Neuronal stem cell (in vitro differentiated cells): ENCODE measurements at regions not wholly inside any gene's neighbourhood (a gene's known extent, or its start where the extent isn't known, plus 50 kb on each side); places are given as distances from the start of the nearest gene placed in this dataset.

ENCODE experiments used
- DNase-seq: peaks from one replicate; pipeline ENCODE4 v3.0.0-alpha.2; 2013; ENCODE audit warnings: low spot score
- H2AFZ ChIP-seq: one replicate; pipeline ENCODE4 v1.6.1; 2013; ENCODE audit warnings: mild to moderate bottlenecking, low read length, inconsistent platforms
- H2AK5ac ChIP-seq: 2 replicates; pipeline ENCODE4 v1.6.1; 2013; ENCODE audit warnings: low read depth, mild to moderate bottlenecking, inconsistent platforms, low read length, moderate library complexity, mixed read lengths
- H2BK120ac ChIP-seq: 2 replicates; pipeline ENCODE4 v1.6.1; 2013; ENCODE audit warnings: low read depth, mild to moderate bottlenecking, inconsistent platforms, low read length, moderate library complexity, mixed read lengths
- H2BK12ac ChIP-seq: one replicate; pipeline ENCODE4 v1.6.1; 2013; ENCODE audit warnings: low read length, inconsistent platforms
- H2BK15ac ChIP-seq: 2 replicates; pipeline ENCODE4 v1.6.1; 2013; ENCODE audit warnings: mild to moderate bottlenecking, low read length, inconsistent platforms, mixed read lengths
- H2BK5ac ChIP-seq: one replicate; pipeline ENCODE4 v1.6.1; 2013; ENCODE audit warnings: inconsistent platforms, mild to moderate bottlenecking, low read length, moderate library complexity
- H3K14ac ChIP-seq: one replicate; pipeline ENCODE4 v1.6.1; 2013; ENCODE audit warnings: low read length, inconsistent platforms
- H3K18ac ChIP-seq: 2 replicates; pipeline ENCODE4 v1.6.1; 2013; ENCODE audit warnings: low read length, inconsistent platforms
- H3K23ac ChIP-seq: 2 replicates; pipeline ENCODE4 v1.6.1; 2013; ENCODE audit warnings: low read depth, mild to moderate bottlenecking, mixed read lengths, low read length, inconsistent platforms; ENCODE audit not compliant: poor library complexity
- H3K27ac ChIP-seq: replicated peaks from 3 replicates; pipeline ENCODE4 v1.5.1; 2013; ENCODE audit warnings: low read length, inconsistent platforms
- H3K27me3 ChIP-seq, 3 experiments: 2 replicates each; pipeline ENCODE4 v1.6.1; 2013; ENCODE audit warnings: low read length in 3 of 3, mild to moderate bottlenecking in 2 of 3, inconsistent platforms in 1 of 3, low read depth in 1 of 3, mixed read lengths in 1 of 3, moderate library complexity in 1 of 3; ENCODE audit not compliant: control insufficient read depth in 3 of 3, insufficient read depth in 3 of 3
- H3K36me3 ChIP-seq, 2 donors: replicated peaks in 1 of 2; 2 replicates each; pipeline ENCODE4 v1.6.1; 2013; ENCODE audit warnings: low read length in 2 of 2; ENCODE audit not compliant: control insufficient read depth in 2 of 2, insufficient read depth in 2 of 2
- H3K4ac ChIP-seq: 2 replicates; pipeline ENCODE4 v1.6.1; 2013; ENCODE audit warnings: inconsistent platforms, mild to moderate bottlenecking, low read length, moderate library complexity
- H3K4me1 ChIP-seq, 2 donors: 1 replicate in 1 of 2; 2 replicates in 1 of 2; pipeline ENCODE4 v1.6.1; 2013; ENCODE audit warnings: low read length in 2 of 2, low read depth in 1 of 2; ENCODE audit not compliant: control insufficient read depth in 2 of 2, insufficient read depth in 1 of 2
- H3K4me2 ChIP-seq: one replicate; pipeline ENCODE4 v1.6.1; 2013; ENCODE audit warnings: mild to moderate bottlenecking, low read length, inconsistent platforms; ENCODE audit not compliant: insufficient read depth, poor library complexity, severe bottlenecking
- H3K4me3 ChIP-seq, 2 donors: 2 replicates each; pipeline ENCODE4 v1.5.1; 2013; ENCODE audit warnings: low read length in 2 of 2, mild to moderate bottlenecking in 2 of 2, inconsistent platforms in 1 of 2, moderate library complexity in 1 of 2
- H3K79me1 ChIP-seq: one replicate; pipeline ENCODE4 v1.6.1; 2013; ENCODE audit warnings: low read depth, mild to moderate bottlenecking, inconsistent platforms, low read length, moderate library complexity
- H3K9ac ChIP-seq: one replicate; pipeline ENCODE4 v1.6.1; 2013; ENCODE audit warnings: mild to moderate bottlenecking, low read depth, low read length, inconsistent platforms; ENCODE audit not compliant: poor library complexity
- H3K9me3 ChIP-seq, 2 donors: replicated peaks in 1 of 2; 2 replicates each; pipeline versions ENCODE3 to v1.6.1; 2013; ENCODE audit warnings: low read length in 2 of 2, mild to moderate bottlenecking in 2 of 2, inconsistent platforms in 1 of 2, low read depth in 1 of 2, mixed read lengths in 1 of 2, moderate library complexity in 1 of 2; ENCODE audit not compliant: control insufficient read depth in 2 of 2, insufficient read depth in 1 of 2
- H4K8ac ChIP-seq: one replicate; pipeline ENCODE4 v1.6.1; 2013; ENCODE audit warnings: low read depth, mild to moderate bottlenecking, inconsistent platforms, low read length, moderate library complexity
- H4K91ac ChIP-seq: one replicate; pipeline ENCODE4 v1.6.1; 2013; ENCODE audit warnings: low read length, low read depth, mild to moderate bottlenecking, inconsistent platforms; ENCODE audit not compliant: poor library complexity
- WGBS, 2 donors: extraction: QIAGEN DNeasy Blood & Tissue Kit; methylation state at CpG; one replicate each; pipeline ENCODE4 v1.1.7; 2013; ENCODE audit warnings: missing lambda C conversion rate in 2 of 2, mixed read lengths in 1 of 2; ENCODE audit not compliant: insufficient read length in 2 of 2, insufficient replicate concordance in 1 of 2; ENCODE audit errors: extremely low coverage in 2 of 2; 5-methylcytosine and 5-hydroxymethylcytosine counted together

DNA sequence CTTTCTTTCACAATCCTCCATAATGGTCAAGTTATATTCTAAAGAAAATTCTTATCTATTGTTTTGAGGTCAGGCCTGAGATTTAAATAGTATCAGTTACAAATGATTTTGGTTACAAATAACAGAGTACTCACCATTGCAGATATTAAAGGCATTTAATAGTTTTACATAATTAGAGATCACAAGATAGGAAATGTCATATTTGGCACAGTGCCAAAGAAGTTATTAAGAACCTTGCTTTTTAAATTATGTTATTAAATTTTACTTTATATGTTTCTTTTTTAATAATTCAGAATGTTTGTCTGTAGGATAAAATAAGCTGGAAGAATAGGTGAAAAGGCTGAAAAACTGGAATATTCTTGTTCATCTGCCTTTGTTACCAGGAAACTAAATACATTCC lies 1174.7 kb downstream of the PCDH18 start:
- Histone ChIP-seq H2BK120ac (no peak overlapping the region), H3K27me3 (no peaks in the 10 kb centered on the region), H2BK15ac (no peak overlapping the region), H3K14ac (no peak overlapping the region), H3K36me3 (no peaks in the 10 kb centered on the region), H3K27ac (no peak overlapping the region), H3K9ac (no peak overlapping the region), H2AFZ (no peak overlapping the region), H3K23ac (no peak overlapping the region), H3K18ac (no peak overlapping the region), H3K4me3 (no peak overlapping the region), H2BK5ac (no peak overlapping the region), H3K4ac (no peak overlapping the region), H3K9me3 (no peaks in the 10 kb centered on the region), H4K91ac (no peak overlapping the region), H3K79me1 (no peaks in the 10 kb centered on the region), H4K8ac (no peak overlapping the region), H2AK5ac (no peak overlapping the region), H2BK12ac (no peak overlapping the region), H3K4me1 (no peaks in the 10 kb centered on the region), H3K4me2 (no peak overlapping the region)
- no peak for DNase-seq

DNA sequence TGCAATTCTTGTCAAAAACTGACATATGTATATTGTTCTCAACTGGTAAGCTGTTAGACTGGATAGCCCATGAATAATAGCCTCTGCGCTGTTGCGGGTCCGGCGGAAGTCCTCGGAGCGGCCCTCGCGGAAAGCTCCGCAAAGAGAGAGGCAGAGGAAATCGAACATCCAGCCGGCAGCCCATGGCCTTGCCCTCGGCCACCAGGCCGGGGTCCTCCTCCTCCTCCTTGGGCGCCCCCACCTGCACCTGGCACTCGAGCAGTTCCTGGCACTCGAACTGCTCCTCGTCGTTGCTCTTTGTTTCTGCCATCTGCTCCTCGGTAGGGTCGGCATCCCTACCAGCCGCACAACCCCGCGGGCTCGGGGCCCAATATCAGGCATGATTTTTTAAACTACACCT lies 1176.3 kb downstream of the PCDH18 start:
- Histone ChIP-seq H3K36me3 (no peaks in the 10 kb centered on the region), H3K18ac (no peak overlapping the region), H2AK5ac (no peak overlapping the region), H3K9ac (no peak overlapping the region), H2BK15ac (no peak overlapping the region), H3K9me3 (no peaks in the 10 kb centered on the region), H3K4ac (no peak overlapping the region), H2BK5ac (no peak overlapping the region), H3K23ac (no peak overlapping the region), H2AFZ (no peak overlapping the region), H3K14ac (no peak overlapping the region), H2BK120ac (no peak overlapping the region), H4K8ac (no peak overlapping the region), H4K91ac (no peak overlapping the region), H3K4me1 (no peaks in the 10 kb centered on the region), H3K79me1 (no peaks in the 10 kb centered on the region), H3K27me3 (no peaks in the 10 kb centered on the region), H3K27ac (no peak overlapping the region), H3K4me2 (no peak overlapping the region), H2BK12ac (no peak overlapping the region), H3K4me3 (no peak overlapping the region)
- no peak for DNase-seq
- WGBS, 2 donors, result no CpG with 5 or more reads among the region's 24 CpGs

DNA sequence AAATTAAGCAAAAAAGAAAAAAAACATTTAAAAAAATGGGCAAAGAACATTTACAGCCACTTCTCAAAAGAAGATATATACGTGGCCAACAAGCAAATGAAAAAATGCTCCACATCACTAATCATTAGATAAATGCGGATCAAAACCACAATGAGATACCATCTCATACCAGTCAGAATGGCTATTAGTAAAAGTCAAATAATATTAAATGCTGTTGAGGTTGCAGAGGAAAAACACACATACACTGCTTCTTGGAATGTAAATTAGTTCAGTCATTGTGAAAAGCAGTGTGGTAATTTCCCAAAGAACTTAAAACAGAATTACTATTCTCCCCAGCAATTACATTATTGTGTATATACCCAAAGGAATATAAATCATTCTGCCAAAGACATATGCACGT lies 1189.0 kb downstream of the PCDH18 start:
- Histone ChIP-seq H3K18ac (no peak overlapping the region), H4K8ac (no peak overlapping the region), H3K4me3 (no peak overlapping the region), H2BK5ac (no peak overlapping the region), H3K23ac (no peak overlapping the region), H3K27me3 (no peaks in the 10 kb centered on the region), H3K9me3 (no peaks in the 10 kb centered on the region), H4K91ac (no peak overlapping the region), H2BK120ac (no peak overlapping the region), H3K9ac (no peak overlapping the region), H2AK5ac (no peak overlapping the region), H3K4me1 (no peaks in the 10 kb centered on the region), H3K4ac (no peak overlapping the region), H3K4me2 (no peak overlapping the region), H3K27ac (no peak overlapping the region), H2AFZ (no peak overlapping the region), H3K14ac (no peak overlapping the region), H3K79me1 (no peaks in the 10 kb centered on the region), H2BK15ac (no peak overlapping the region), H3K36me3 (no peaks in the 10 kb centered on the region), H2BK12ac (no peak overlapping the region)
- WGBS, 2 donors, result no CpG with 5 or more reads among the region's 3 CpGs
- DNase-seq, result no peak

- Histone ChIP-seq H4K91ac (no peak overlapping the region), H3K4me3 (no peak overlapping the region), H3K4ac (no peak overlapping the region), H2AFZ (no peak overlapping the region), H3K27me3 (no peaks in the 10 kb centered on the region), H3K4me1 (no peaks in the 10 kb centered on the region), H3K4me2 (no peak overlapping the region), H3K18ac (no peak overlapping the region), H3K14ac (no peak overlapping the region), H2BK12ac (no peak overlapping the region), H3K23ac (no peak overlapping the region), H2BK5ac (no peak overlapping the region), H2AK5ac (no peak overlapping the region), H3K27ac (no peak overlapping the region), H3K36me3 (no peaks in the 10 kb centered on the region), H3K9ac (no peak overlapping the region), H2BK15ac (no peak overlapping the region), H3K79me1 (no peaks in the 10 kb centered on the region), H3K9me3 (no peaks in the 10 kb centered on the region), H2BK120ac (no peak overlapping the region), H4K8ac (no peak overlapping the region)
- no peak for DNase-seq
- WGBS, 2 donors, result no CpG with 5 or more reads among the region's 3 CpGs
These were observed 1189.6 kb downstream of the PCDH18 start for GRCh38 chr4:136342666-136343065.
